H9 (cell line): ENCODE measurements at regions not wholly inside any gene's neighbourhood (a gene's known extent, or its start where the extent isn't known, plus 50 kb on each side); places are given as distances from the start of the nearest gene placed in this dataset.

ENCODE experiments used
- DNase-seq: peaks from one replicate; pipeline ENCODE4 v3.0.0-alpha.2; 2017
- H2AFZ ChIP-seq: one replicate; pipeline ENCODE4 v1.6.1; 2013; ENCODE audit warnings: mild to moderate bottlenecking, low read length, control low read depth, moderate library complexity
- H2AK5ac ChIP-seq: 2 replicates; pipeline ENCODE4 v1.6.1; 2013; ENCODE audit warnings: low read length, control low read depth, mixed read lengths; ENCODE audit not compliant: insufficient read length
- H2BK120ac ChIP-seq: one replicate; pipeline ENCODE4 v1.6.1; 2013; ENCODE audit warnings: low read depth, mild to moderate bottlenecking, low read length, control low read depth, inconsistent platforms; ENCODE audit not compliant: poor library complexity, severe bottlenecking
- H2BK12ac ChIP-seq: 2 replicates; pipeline ENCODE4 v1.6.1; 2013; ENCODE audit warnings: low read length, control low read depth, mixed read lengths, low read depth; ENCODE audit not compliant: insufficient read length
- H2BK15ac ChIP-seq: 2 replicates; pipeline ENCODE4 v1.6.1; 2013; ENCODE audit warnings: low read depth, low read length, control low read depth
- H2BK20ac ChIP-seq: one replicate; pipeline ENCODE4 v1.6.1; 2013; ENCODE audit warnings: low read depth, mild to moderate bottlenecking, low read length, control low read depth, inconsistent platforms; ENCODE audit not compliant: poor library complexity, severe bottlenecking
- H2BK5ac ChIP-seq: 2 replicates; pipeline ENCODE4 v1.6.1; 2013; ENCODE audit warnings: low read length, control low read depth, mixed read lengths; ENCODE audit not compliant: insufficient read length
- H3K14ac ChIP-seq: 2 replicates; pipeline ENCODE4 v1.6.1; 2013; ENCODE audit warnings: low read length, control low read depth; ENCODE audit not compliant: insufficient read depth
- H3K18ac ChIP-seq: 2 replicates; pipeline ENCODE4 v1.6.1; 2013; ENCODE audit warnings: low read depth, mild to moderate bottlenecking, mixed read lengths, low read length, control low read depth; ENCODE audit not compliant: insufficient read length
- H3K23ac ChIP-seq: 2 replicates; pipeline ENCODE4 v1.6.1; 2013; ENCODE audit warnings: low read length, control low read depth, mixed read lengths, low read depth; ENCODE audit not compliant: insufficient read length
- H3K23me2 ChIP-seq: 2 replicates; pipeline ENCODE4 v1.6.1; 2013; ENCODE audit warnings: low read depth, mild to moderate bottlenecking, mixed read lengths, low read length, control low read depth; ENCODE audit not compliant: insufficient read length, poor library complexity, severe bottlenecking
- H3K27ac ChIP-seq: 2 replicates; pipeline ENCODE4 v1.5.1; 2013; ENCODE audit warnings: low read length, control low read depth, mixed read lengths, low read depth; ENCODE audit not compliant: insufficient read length
- H3K27me3 ChIP-seq: 2 replicates; pipeline ENCODE4 v1.6.1; 2013; ENCODE audit warnings: low read length, control low read depth, inconsistent platforms; ENCODE audit not compliant: insufficient read depth
- H3K4ac ChIP-seq: 2 replicates; pipeline ENCODE4 v1.6.1; 2013; ENCODE audit warnings: low read depth, mild to moderate bottlenecking, control low read depth, inconsistent platforms, low read length, moderate library complexity
- H3K4me1 ChIP-seq: 2 replicates; pipeline ENCODE4 v1.6.1; 2013; ENCODE audit warnings: low read length, control low read depth, inconsistent platforms; ENCODE audit not compliant: insufficient read depth
- H3K4me2 ChIP-seq: 2 replicates; pipeline ENCODE4 v1.6.1; 2013; ENCODE audit warnings: low read length, control low read depth, mixed read lengths; ENCODE audit not compliant: insufficient read length, insufficient read depth
- H3K56ac ChIP-seq: 2 replicates; pipeline ENCODE4 v1.6.1; 2013; ENCODE audit warnings: low read depth, mild to moderate bottlenecking, mixed read lengths, low read length, control low read depth; ENCODE audit not compliant: insufficient read length
- H3K79me1 ChIP-seq: 2 replicates; pipeline ENCODE4 v1.6.1; 2013; ENCODE audit warnings: low read depth, mild to moderate bottlenecking, moderate library complexity, low read length, control low read depth, inconsistent platforms; ENCODE audit not compliant: insufficient read depth, poor library complexity, severe bottlenecking
- H3K79me2 ChIP-seq: 2 replicates; pipeline ENCODE4 v1.6.1; 2013; ENCODE audit warnings: low read length, control low read depth, inconsistent platforms; ENCODE audit not compliant: insufficient read depth
- H3K9ac ChIP-seq: 2 replicates; pipeline ENCODE4 v1.6.1; 2013; ENCODE audit warnings: low read length, control low read depth, mixed read lengths; ENCODE audit not compliant: insufficient read length; ENCODE audit errors: extremely low read depth
- H3K9me3 ChIP-seq: one replicate; pipeline ENCODE4 v1.6.1; 2013; ENCODE audit warnings: low read depth, low read length, inconsistent platforms; ENCODE audit not compliant: control insufficient read depth
- H3T11ph ChIP-seq: one replicate; pipeline ENCODE4 v1.6.1; 2013; ENCODE audit warnings: mild to moderate bottlenecking, low read length, control low read depth, inconsistent platforms
- H4K20me1 ChIP-seq: one replicate; pipeline ENCODE4 v1.6.1; 2013; ENCODE audit not compliant: control insufficient read depth, insufficient read length, insufficient read depth
- H4K5ac ChIP-seq: 2 replicates; pipeline ENCODE4 v1.6.1; 2013; ENCODE audit warnings: low read depth, mild to moderate bottlenecking, mixed read lengths, low read length, control low read depth; ENCODE audit not compliant: insufficient read length
- H4K8ac ChIP-seq: replicated peaks from 2 replicates; pipeline ENCODE4 v1.6.1; 2013; ENCODE audit warnings: low read length, control low read depth, mixed read lengths, low read depth; ENCODE audit not compliant: insufficient read length
- H4K91ac ChIP-seq: 2 replicates; pipeline ENCODE4 v1.6.1; 2013; ENCODE audit warnings: low read depth, mild to moderate bottlenecking, moderate library complexity, mixed read lengths, low read length, control low read depth; ENCODE audit not compliant: insufficient read length
- H3K27ac Mint-ChIP-seq, 3 experiments: 2 replicates in 2 of 3; 3 replicates in 1 of 3; pipeline ENCODE4 v1.8.0; 2020 to 2021; ENCODE audit warnings: mixed read lengths in 3 of 3, mild to moderate bottlenecking in 1 of 3, moderate library complexity in 1 of 3
- H3K27me3 Mint-ChIP-seq: 2 replicates; pipeline ENCODE4 v1.8.0; 2021; ENCODE audit warnings: low read depth, mild to moderate bottlenecking, moderate library complexity, mixed read lengths
- H3K36me3 Mint-ChIP-seq, 3 experiments: 2 replicates in 2 of 3; 3 replicates in 1 of 3; pipeline ENCODE4 v1.8.0; 2020 to 2021; ENCODE audit warnings: low read depth in 3 of 3, mixed read lengths in 3 of 3; ENCODE audit not compliant: insufficient read depth in 1 of 3
- H3K4me1 Mint-ChIP-seq, 2 experiments: 2 replicates each; pipeline ENCODE4 v1.8.0; 2020; ENCODE audit warnings: mixed read lengths in 2 of 2
- H3K4me3 Mint-ChIP-seq, 2 experiments: 2 replicates in 1 of 2; 3 replicates in 1 of 2; pipeline ENCODE4 v1.8.0; 2020 to 2021; ENCODE audit warnings: mild to moderate bottlenecking in 2 of 2, mixed read lengths in 2 of 2, moderate library complexity in 1 of 2
- H3K9me3 Mint-ChIP-seq, 2 experiments: 2 replicates in 1 of 2; 3 replicates in 1 of 2; pipeline ENCODE4 v1.8.0; 2020; ENCODE audit warnings: mild to moderate bottlenecking in 2 of 2, mixed read lengths in 2 of 2, moderate library complexity in 1 of 2
- WGBS: extraction: QIAGEN DNeasy Blood & Tissue Kit; methylation state at CpG from one replicate; pipeline ENCODE4 v1.1.7; 2013; ENCODE audit warnings: missing lambda C conversion rate, low lambda C conversion rate, mixed read lengths; ENCODE audit not compliant: insufficient read length; ENCODE audit errors: extremely low coverage; 5-methylcytosine and 5-hydroxymethylcytosine counted together
- TF ChIP-seq, protein P1 (sequence below): fragments of 200-600 bp; sonication (generic); conservative IDR thresholded peaks from 3 replicates; pipeline ENCODE4 v1.8.0; 2021; ENCODE audit warnings: antibody characterized with exemption, mild to moderate bottlenecking

DNA sequence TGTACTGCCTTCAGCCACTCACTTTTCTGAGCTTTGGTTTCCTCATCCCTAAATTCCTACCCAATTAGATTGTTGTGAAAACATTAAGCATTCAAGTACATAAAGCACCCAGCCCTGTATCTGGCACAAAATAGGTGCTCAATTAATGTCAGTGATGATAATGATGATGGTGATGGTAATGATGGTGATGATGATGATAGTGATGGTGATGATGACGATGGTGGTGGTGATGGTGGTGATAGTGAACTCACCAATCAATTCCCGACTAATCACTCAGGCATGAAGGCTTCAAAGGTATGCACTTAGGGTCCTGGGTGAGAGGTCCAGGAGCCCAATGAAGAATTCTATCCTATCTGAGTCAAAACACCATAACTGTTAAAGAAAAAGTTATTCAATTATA is 383.5 kb downstream of the MATN1 start:
- no peaks in the 10 kb centered on the region for H4K20me1 ChIP-seq
- no peak overlapping the region for H3K14ac ChIP-seq
- H2AFZ ChIP-seq = no peak overlapping the region
- Mint-ChIP-seq H3K4me3 (no peak overlapping the region), H3K4me1 (peaks cover 6 to 7% of the 10 kb centered on the region in 2 experiments; a peak in 3 of 4 replicates), H3K27me3 (peaks cover 4% of the 10 kb centered on the region; the same call in 1 of the 2 replicates), H3K9me3 (peaks cover 0 to 2% of the 10 kb centered on the region in 2 experiments; a peak in 1 of 5 replicates), H3K36me3 (no peaks in the 10 kb centered on the region), H3K27ac (no peak overlapping the region)
- H3K23ac ChIP-seq = no peak overlapping the region
- H3K27me3 ChIP-seq = no peaks in the 10 kb centered on the region
- no peak overlapping the region for H4K91ac ChIP-seq
- no peaks in the 10 kb centered on the region for H3K9me3 ChIP-seq
- H2BK15ac ChIP-seq = no peak overlapping the region
- H4K5ac ChIP-seq = no peak overlapping the region
- TF ChIP-seq, protein P1, sequence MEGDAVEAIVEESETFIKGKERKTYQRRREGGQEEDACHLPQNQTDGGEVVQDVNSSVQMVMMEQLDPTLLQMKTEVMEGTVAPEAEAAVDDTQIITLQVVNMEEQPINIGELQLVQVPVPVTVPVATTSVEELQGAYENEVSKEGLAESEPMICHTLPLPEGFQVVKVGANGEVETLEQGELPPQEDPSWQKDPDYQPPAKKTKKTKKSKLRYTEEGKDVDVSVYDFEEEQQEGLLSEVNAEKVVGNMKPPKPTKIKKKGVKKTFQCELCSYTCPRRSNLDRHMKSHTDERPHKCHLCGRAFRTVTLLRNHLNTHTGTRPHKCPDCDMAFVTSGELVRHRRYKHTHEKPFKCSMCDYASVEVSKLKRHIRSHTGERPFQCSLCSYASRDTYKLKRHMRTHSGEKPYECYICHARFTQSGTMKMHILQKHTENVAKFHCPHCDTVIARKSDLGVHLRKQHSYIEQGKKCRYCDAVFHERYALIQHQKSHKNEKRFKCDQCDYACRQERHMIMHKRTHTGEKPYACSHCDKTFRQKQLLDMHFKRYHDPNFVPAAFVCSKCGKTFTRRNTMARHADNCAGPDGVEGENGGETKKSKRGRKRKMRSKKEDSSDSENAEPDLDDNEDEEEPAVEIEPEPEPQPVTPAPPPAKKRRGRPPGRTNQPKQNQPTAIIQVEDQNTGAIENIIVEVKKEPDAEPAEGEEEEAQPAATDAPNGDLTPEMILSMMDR = no peak
- H3K23me2 ChIP-seq = no peaks in the 10 kb centered on the region
- no peak overlapping the region for H3K18ac ChIP-seq
- no peak overlapping the region for H3K4me2 ChIP-seq
- H2BK12ac ChIP-seq = no peak overlapping the region
- H3K79me1 ChIP-seq = no peaks in the 10 kb centered on the region
- no peak overlapping the region for H2BK20ac ChIP-seq
- H3K56ac ChIP-seq = no peak overlapping the region
- no peak overlapping the region for H2AK5ac ChIP-seq
- H3K4ac ChIP-seq = no peak overlapping the region
- DNase-seq = no peak
- no peak overlapping the region for H3T11ph ChIP-seq
- no peaks in the 10 kb centered on the region for H3K79me2 ChIP-seq
- H2BK5ac ChIP-seq = no peak overlapping the region
- no CpG with 5 or more reads among the region's 2 CpGs for WGBS
- H4K8ac ChIP-seq = no peak overlapping the region
- no peak overlapping the region for H3K27ac ChIP-seq
- H2BK120ac ChIP-seq = no peak overlapping the region
- H3K4me1 ChIP-seq = no peaks in the 10 kb centered on the region
- no peak overlapping the region for H3K9ac ChIP-seq
